ENCODE measurements at regions not wholly inside any gene's neighbourhood (a gene's known extent, or its start where the extent isn't known, plus 50 kb on each side); places are given as distances from the start of the nearest gene placed in this dataset.

GRCh38 chr5:159660401-159660800, 255.9 kb upstream of the ADRA1B start:
- TF ChIP-seq, protein P1, sequence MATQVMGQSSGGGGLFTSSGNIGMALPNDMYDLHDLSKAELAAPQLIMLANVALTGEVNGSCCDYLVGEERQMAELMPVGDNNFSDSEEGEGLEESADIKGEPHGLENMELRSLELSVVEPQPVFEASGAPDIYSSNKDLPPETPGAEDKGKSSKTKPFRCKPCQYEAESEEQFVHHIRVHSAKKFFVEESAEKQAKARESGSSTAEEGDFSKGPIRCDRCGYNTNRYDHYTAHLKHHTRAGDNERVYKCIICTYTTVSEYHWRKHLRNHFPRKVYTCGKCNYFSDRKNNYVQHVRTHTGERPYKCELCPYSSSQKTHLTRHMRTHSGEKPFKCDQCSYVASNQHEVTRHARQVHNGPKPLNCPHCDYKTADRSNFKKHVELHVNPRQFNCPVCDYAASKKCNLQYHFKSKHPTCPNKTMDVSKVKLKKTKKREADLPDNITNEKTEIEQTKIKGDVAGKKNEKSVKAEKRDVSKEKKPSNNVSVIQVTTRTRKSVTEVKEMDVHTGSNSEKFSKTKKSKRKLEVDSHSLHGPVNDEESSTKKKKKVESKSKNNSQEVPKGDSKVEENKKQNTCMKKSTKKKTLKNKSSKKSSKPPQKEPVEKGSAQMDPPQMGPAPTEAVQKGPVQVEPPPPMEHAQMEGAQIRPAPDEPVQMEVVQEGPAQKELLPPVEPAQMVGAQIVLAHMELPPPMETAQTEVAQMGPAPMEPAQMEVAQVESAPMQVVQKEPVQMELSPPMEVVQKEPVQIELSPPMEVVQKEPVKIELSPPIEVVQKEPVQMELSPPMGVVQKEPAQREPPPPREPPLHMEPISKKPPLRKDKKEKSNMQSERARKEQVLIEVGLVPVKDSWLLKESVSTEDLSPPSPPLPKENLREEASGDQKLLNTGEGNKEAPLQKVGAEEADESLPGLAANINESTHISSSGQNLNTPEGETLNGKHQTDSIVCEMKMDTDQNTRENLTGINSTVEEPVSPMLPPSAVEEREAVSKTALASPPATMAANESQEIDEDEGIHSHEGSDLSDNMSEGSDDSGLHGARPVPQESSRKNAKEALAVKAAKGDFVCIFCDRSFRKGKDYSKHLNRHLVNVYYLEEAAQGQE (IDR thresholded peaks at IDR 0.05; ENCODE audit: insufficient read depth in 1 of 2, low read depth in 2 of 2, low read length in 2 of 2), result no peak
- no peak for TF ChIP-seq SIN3A (IDR thresholded peaks at IDR 0.05; ENCODE audit: borderline replicate concordance, insufficient read depth, low read length)
- no peak for TF ChIP-seq POLR2AphosphoS5 (IDR thresholded peaks at IDR 0.05; ENCODE audit: low read depth, low read length)
- no peak for TF ChIP-seq FOXP2 (optimal IDR thresholded peaks at IDR 0.05; ENCODE audit: borderline replicate concordance, extremely low read depth, extremely low read length, insufficient read depth)
- no peak for TF ChIP-seq TAF1 (IDR thresholded peaks at IDR 0.05; ENCODE audit: borderline replicate concordance, insufficient read depth, low read length)

DNA sequence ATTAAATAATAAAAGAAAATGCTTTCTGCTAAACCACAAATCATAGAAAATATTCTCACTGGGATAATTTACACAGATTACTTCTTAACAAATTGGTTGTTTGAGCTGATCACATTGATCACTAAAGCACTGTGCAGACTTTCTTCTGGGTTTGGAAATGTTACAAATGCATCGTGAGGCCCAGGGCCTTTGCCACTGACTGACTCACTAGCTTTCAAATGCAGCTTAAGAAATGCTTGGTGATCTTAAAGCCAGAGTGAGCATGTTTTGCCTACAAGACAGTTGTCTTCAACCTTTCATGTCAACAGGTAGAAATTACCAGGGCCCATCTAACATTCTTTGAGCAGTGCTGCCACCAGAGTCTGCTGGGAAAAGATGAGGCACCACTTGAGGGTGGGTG, 252.3 kb upstream of the ADRA1B start:
- TF ChIP-seq, protein P1 (IDR thresholded peaks at IDR 0.05; ENCODE audit: insufficient read depth in 1 of 2, low read depth in 2 of 2, low read length in 2 of 2), result no peak
- TF ChIP-seq FOXP2 (optimal IDR thresholded peaks at IDR 0.05; ENCODE audit: borderline replicate concordance, extremely low read depth, extremely low read length, insufficient read depth), result no peak
- no peak for TF ChIP-seq SIN3A (IDR thresholded peaks at IDR 0.05; ENCODE audit: borderline replicate concordance, insufficient read depth, low read length)
- TF ChIP-seq POLR2AphosphoS5 (IDR thresholded peaks at IDR 0.05; ENCODE audit: low read depth, low read length), result no peak
- no peak for TF ChIP-seq TAF1 (IDR thresholded peaks at IDR 0.05; ENCODE audit: borderline replicate concordance, insufficient read depth, low read length)

- no peak for TF ChIP-seq POLR2AphosphoS5 (IDR thresholded peaks at IDR 0.05; ENCODE audit: low read depth, low read length)
Measured at GRCh38 chr5:159667286-159667685, 249.0 kb upstream of the ADRA1B start.

DNA sequence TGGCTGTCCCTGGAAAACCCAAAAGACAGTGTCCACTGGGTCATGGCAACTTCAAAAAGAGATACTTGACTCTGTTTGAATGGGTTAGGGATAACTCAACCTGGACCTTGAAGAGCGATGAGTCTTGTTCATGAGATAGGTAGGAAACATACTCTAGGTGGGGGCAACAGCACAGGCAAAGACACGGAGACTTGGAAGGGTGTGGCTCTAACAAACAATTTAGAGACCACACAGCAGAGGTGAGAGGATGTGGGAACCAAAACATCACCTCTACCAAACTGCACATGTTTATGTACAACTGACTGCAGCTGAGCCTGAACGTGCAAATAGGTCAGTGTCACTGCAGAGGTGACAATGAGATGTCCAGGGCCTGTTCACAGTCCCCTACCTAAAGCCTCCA, 247.7 kb upstream of the ADRA1B start:
- TF ChIP-seq SIN3A (IDR thresholded peaks at IDR 0.05; ENCODE audit: borderline replicate concordance, insufficient read depth, low read length), result no peak
- no peak for TF ChIP-seq POLR2AphosphoS5 (IDR thresholded peaks at IDR 0.05; ENCODE audit: low read depth, low read length)
- TF ChIP-seq FOXP2 (optimal IDR thresholded peaks at IDR 0.05; ENCODE audit: borderline replicate concordance, extremely low read depth, extremely low read length, insufficient read depth), result no peak
- TF ChIP-seq, protein P1 (IDR thresholded peaks at IDR 0.05; ENCODE audit: insufficient read depth in 1 of 2, low read depth in 2 of 2, low read length in 2 of 2), result no peak
- no peak for TF ChIP-seq TAF1 (IDR thresholded peaks at IDR 0.05; ENCODE audit: borderline replicate concordance, insufficient read depth, low read length)

GRCh38 chr5:159669559-159669958, 246.7 kb upstream of the ADRA1B start:
- TF ChIP-seq TAF1 (IDR thresholded peaks at IDR 0.05; ENCODE audit: borderline replicate concordance, insufficient read depth, low read length), result no peak
- no peak for TF ChIP-seq POLR2AphosphoS5 (IDR thresholded peaks at IDR 0.05; ENCODE audit: low read depth, low read length)
- no peak for TF ChIP-seq FOXP2 (optimal IDR thresholded peaks at IDR 0.05; ENCODE audit: borderline replicate concordance, extremely low read depth, extremely low read length, insufficient read depth)
- no peak for TF ChIP-seq SIN3A (IDR thresholded peaks at IDR 0.05; ENCODE audit: borderline replicate concordance, insufficient read depth, low read length)
- TF ChIP-seq, protein P1 (IDR thresholded peaks at IDR 0.05; ENCODE audit: insufficient read depth in 1 of 2, low read depth in 2 of 2, low read length in 2 of 2), result no peak
